ENCODE measurements at regions not wholly inside any gene's neighbourhood (a gene's known extent, or its start where the extent isn't known, plus 50 kb on each side); places are given as distances from the start of the nearest gene placed in this dataset.
A peak's percentile ranks its signal among the peaks of the same experiment; 100 is the strongest.

DNA sequence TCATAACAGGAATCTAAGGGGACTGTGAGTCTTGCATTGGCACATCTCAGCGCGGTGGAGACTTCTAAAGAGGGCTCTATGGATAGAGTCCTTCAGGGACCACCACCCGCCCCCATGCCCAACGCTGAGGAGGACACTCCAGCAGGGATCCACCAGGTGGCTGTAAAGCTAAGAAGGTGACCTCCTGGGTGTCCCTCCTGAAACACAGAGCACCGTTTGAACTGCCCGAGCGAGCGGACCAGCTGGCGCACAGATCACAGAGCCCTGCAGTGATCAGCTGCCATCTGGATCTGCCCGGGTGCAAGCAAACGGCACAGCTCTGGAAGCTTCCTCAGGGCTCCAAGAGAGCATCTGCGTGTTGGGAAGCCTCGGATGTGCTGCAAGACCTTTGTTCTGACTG is 51.3 kb upstream of the LYST start (continued):
- TF ChIP-seq SMC3 (IDR thresholded peaks at IDR 0.05; ENCODE audit: low read depth, low read length) (no peak), POLR2A (IDR thresholded peaks at IDR 0.05; ENCODE audit: low read depth, low read length) (no peak), FOS (IDR thresholded peaks at IDR 0.05; ENCODE audit: low read depth, low read length) (no peak), MAFK (IDR thresholded peaks at IDR 0.05; ENCODE audit: low read depth, low read length) (no peak), RCOR1 (IDR thresholded peaks at IDR 0.05; ENCODE audit: insufficient replicate concordance, low read length) (no peak), RFX5 (IDR thresholded peaks at IDR 0.05; ENCODE audit: low read depth, low read length) (no peak)

GRCh38 chr1:235917267-235917811 is 50.6 kb upstream of the LYST start:
- Histone ChIP-seq H4K20me1 (ENCODE audit: insufficient read depth, low read length) (no peaks in the 10 kb centered on the region), H2BK5ac (ENCODE audit: low read depth, low read length, poor library complexity, severe bottlenecking) (peak overlapping the region; percentile 33), H2AK9ac (replicated peaks; ENCODE audit: low read depth, low read length, poor library complexity) (no peak overlapping the region), H3K4me2 (ENCODE audit: low read depth, low read length) (peak overlapping the region; percentile 39), H3K18ac (ENCODE audit: low read depth, low read length) (peak overlapping the region; percentile 20; the same call in 1 of the 2 replicates), H2BK20ac (ENCODE audit: low read depth, low read length) (peak overlapping the region; percentile 88), H3K14ac (replicated peaks; ENCODE audit: low read depth, low read length) (peak overlapping the region; percentile 71), H2BK15ac (ENCODE audit: low read depth, low read length) (peak overlapping the region; percentile 92; the same call in 2 of the 3 replicates), H3K36me3 (ENCODE audit: control insufficient read depth, insufficient read depth, low read length) (no peaks in the 10 kb centered on the region), H3K23ac (ENCODE audit: low read depth, low read length) (0 out of 2 replicates have a peak overlapping the region, but pooled peaks have one; percentile 13), H3K9ac (ENCODE audit: low read depth, low read length) (no peak overlapping the region), H3K27ac (ENCODE audit: insufficient read depth, low read length) (peak overlapping the region; percentile 52), H3K27me3 (ENCODE audit: control insufficient read depth, insufficient read depth, low read length) (no peaks in the 10 kb centered on the region), H2AK5ac (ENCODE audit: low read depth, low read length) (peak overlapping the region; percentile 81), H4K8ac (ENCODE audit: low read depth in 2 of 2, low read length in 2 of 2) (peak overlapping the region; percentile 8 to 46; a peak in 2 of 4 replicates), H2AFZ (replicated peaks; ENCODE audit: low read length, poor library complexity) (peak overlapping the region; percentile 9), H3K4me3 (ENCODE audit: insufficient read depth, low read depth, low read length) (no peak overlapping the region), H3K4me1 (ENCODE audit: control insufficient read depth, insufficient read depth, low read length) (peaks cover 12% of the 10 kb centered on the region), H3K9me1 (ENCODE audit: insufficient read depth, low read length) (peaks cover 17% of the 10 kb centered on the region), H4K5ac (ENCODE audit: low read depth, low read length) (no peak overlapping the region), H3K9me3 (ENCODE audit: control insufficient read depth, insufficient read depth, low read length) (no peaks in the 10 kb centered on the region), H4K91ac (ENCODE audit: insufficient read depth, low read depth, low read length) (peak overlapping the region; percentile 86), H2BK120ac (ENCODE audit: low read depth, low read length) (peak overlapping the region; percentile 92), H3K56ac (ENCODE audit: extremely low read depth, insufficient read depth, low read length) (no peak overlapping the region), H3K4ac (ENCODE audit: low read depth, low read length) (peak overlapping the region; percentile 88), H3K79me1 (ENCODE audit: low read depth in 1 of 2, low read length in 2 of 2) (no peaks in the 10 kb centered on the region)
- dilution Hi-C loops (cut with HindIII; ENCODE audit: low sequenced_read_pairs, unreplicated experiment) (no loop called here), intact Hi-C loops (cut with micrococcal nuclease) (no loop called here), in situ Hi-C loops (cut with MboI; ENCODE audit: low sequenced_read_pairs) (no loop called here)
- WGBS, 2 experiments (ENCODE audit: extremely low coverage in 2 of 2, insufficient read length in 1 of 2) = 0% methylated on average over 1 of the region's 8 CpGs; no CpG with 5 or more reads in 1 of the 2 experiments
- DNase-seq = peak; percentile 99
- no TSS peak for BruUV-seq (replicated peaks)
- POLR2A ChIA-PET (ENCODE audit: unreplicated experiment) = interaction anchor here (1.0 kb wide), 2 partner anchors 51 to 54 kb away, joined by 3 read pairs; partner anchors contain the start of gene LYST
- ATAC-seq (ENCODE audit: low read depth) = peak; percentile 89
- CTCF ChIA-PET = interaction anchor here (0.6 to 1.4 kb wide), 4 partner anchors 12 to 75 kb away, joined by 3 to 10 read pairs (median 3); no protein-coding TSS in a partner anchor
- TF ChIP-seq RAD21 (IDR thresholded peaks at IDR 0.05; ENCODE audit: low read length) (no peak), MXI1 (IDR thresholded peaks at IDR 0.05; ENCODE audit: borderline replicate concordance, low read depth, low read length) (peak; percentile 66; the same call in 1 of the 2 replicates), POLR2A (IDR thresholded peaks at IDR 0.05; ENCODE audit: low read depth, low read length) (no peak), USF2 (IDR thresholded peaks at IDR 0.05; ENCODE audit: low read depth, low read length) (peak; percentile 88), CEBPB (IDR thresholded peaks at IDR 0.05; ENCODE audit: low read depth, low read length) (peak; percentile 92), BHLHE40 (IDR thresholded peaks at IDR 0.05; ENCODE audit: low read depth, low read length) (0 out of 2 replicates have a peak, but pooled peaks have one; percentile 18), RCOR1 (IDR thresholded peaks at IDR 0.05; ENCODE audit: insufficient replicate concordance, low read length) (no peak)
- TF ChIP-seq, protein P1, sequence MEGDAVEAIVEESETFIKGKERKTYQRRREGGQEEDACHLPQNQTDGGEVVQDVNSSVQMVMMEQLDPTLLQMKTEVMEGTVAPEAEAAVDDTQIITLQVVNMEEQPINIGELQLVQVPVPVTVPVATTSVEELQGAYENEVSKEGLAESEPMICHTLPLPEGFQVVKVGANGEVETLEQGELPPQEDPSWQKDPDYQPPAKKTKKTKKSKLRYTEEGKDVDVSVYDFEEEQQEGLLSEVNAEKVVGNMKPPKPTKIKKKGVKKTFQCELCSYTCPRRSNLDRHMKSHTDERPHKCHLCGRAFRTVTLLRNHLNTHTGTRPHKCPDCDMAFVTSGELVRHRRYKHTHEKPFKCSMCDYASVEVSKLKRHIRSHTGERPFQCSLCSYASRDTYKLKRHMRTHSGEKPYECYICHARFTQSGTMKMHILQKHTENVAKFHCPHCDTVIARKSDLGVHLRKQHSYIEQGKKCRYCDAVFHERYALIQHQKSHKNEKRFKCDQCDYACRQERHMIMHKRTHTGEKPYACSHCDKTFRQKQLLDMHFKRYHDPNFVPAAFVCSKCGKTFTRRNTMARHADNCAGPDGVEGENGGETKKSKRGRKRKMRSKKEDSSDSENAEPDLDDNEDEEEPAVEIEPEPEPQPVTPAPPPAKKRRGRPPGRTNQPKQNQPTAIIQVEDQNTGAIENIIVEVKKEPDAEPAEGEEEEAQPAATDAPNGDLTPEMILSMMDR (conservative IDR thresholded peaks at IDR 0.05; ENCODE audit: low read depth, low read length) = no peak
- TF ChIP-seq, protein P2, sequence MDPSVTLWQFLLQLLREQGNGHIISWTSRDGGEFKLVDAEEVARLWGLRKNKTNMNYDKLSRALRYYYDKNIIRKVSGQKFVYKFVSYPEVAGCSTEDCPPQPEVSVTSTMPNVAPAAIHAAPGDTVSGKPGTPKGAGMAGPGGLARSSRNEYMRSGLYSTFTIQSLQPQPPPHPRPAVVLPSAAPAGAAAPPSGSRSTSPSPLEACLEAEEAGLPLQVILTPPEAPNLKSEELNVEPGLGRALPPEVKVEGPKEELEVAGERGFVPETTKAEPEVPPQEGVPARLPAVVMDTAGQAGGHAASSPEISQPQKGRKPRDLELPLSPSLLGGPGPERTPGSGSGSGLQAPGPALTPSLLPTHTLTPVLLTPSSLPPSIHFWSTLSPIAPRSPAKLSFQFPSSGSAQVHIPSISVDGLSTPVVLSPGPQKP (IDR thresholded peaks at IDR 0.05; ENCODE audit: borderline replicate concordance, low read depth, low read length) = no peak
